ENCODE measurements at regions not wholly inside any gene's neighbourhood (a gene's known extent, or its start where the extent isn't known, plus 50 kb on each side); places are given as distances from the start of the nearest gene placed in this dataset.
A peak's percentile ranks its signal among the peaks of the same experiment; 100 is the strongest.

DNA sequence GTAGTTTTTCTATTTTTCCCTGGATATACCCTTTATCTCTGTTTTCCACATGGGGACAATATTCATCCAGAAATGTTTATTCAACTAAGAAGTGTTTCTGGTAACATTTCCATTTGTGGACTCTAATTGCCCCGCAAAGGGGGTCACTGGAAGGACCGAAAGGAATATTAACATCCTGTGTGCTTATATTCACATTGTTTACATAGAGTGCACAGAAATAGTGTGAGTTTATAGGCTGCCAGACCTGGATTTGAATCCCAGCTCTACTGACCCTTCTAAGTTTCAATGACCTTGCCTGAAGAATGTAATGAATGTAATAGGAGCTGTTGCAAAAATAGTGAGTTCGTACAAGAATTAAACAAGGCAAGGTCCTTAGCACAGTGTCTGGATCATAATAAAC, 152.9 kb upstream of the NCKAP5 start:
- DNase-seq: no peak

- DNase-seq: no peak
Measured at GRCh38 chr2:133723133-133723532, 154.9 kb upstream of the NCKAP5 start.

DNA sequence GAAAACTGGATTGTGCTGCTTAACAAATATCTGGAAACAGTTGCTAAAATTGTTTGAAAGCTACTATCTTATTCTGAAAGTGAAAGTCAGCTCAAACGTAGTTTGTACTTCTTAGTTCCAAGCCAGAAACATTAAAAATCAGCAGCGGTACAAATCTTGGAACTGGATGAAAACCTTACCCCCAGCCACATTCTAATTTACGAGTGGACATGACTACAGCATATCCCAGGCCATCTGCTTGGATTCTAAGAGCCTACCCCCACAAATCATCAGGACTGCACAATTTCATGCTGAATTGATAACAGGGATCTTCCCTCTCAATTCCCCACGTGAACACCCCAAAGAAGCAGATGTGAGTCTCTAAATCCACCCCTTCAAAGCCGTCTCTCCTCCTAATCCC, 158.7 kb upstream of the NCKAP5 start:
- DNase-seq: no peak

DNA sequence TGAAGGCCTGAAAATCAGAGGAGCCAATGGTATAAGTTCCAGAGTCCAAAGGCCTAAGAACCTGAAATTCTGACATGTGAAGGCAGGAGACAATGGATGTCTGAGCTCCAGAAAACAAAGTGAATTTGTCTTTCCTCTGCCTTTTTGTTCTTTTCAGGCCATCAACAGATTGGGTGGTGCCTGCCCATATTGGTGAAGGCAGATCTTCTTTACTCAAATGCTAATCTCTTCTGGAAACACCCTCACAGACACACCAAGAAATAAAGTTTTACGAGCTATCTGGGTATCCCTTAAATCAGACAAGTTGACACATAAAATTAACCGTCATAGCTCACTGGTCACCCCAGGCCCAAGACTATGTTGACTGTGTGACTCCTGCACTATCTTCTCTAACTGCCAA, 163.8 kb upstream of the NCKAP5 start:
- no peak for DNase-seq

DNA sequence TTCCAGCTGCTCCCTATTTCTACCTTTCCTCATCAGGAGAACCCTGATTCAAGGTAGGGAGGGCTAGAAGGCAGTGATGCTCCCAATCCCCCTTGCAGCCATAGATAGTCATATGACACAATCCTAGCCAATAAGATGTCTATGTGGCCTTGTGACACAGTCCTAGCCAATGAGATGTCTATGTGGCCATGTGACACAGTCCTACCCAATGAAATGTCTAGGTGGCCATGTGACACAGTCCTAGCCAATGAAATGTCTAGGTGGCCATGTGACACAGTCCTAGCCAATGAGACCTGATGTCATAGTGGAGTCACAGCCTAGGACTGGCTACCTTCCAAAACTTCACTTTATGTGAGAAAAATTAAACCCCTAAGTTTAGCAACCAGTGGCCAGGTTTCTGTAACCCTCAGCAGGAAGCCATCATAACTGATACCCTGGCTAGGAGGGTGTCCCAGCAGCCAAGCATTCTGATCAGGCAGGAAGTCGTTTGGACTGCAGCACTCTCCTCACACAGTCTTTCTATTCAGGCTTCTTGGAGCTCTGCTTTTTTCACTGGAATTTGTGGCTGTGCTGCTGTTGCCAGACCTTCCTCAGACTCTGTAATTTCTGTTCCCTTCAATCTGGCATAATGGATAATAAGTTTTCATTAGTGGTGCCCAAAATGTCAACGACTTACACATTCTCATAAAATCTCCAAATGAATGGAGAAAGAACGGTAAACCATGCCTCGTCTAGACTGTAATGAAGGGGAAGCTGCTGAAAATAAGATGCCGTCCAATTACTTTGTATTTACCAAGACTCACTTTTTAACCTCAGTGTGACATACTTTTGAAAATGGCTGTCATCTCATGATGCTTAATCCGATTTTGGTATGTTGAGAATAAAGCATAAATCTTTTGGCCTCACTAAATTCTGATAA, 165.0 kb upstream of the NCKAP5 start:
- DNase-seq: no peak

DNA sequence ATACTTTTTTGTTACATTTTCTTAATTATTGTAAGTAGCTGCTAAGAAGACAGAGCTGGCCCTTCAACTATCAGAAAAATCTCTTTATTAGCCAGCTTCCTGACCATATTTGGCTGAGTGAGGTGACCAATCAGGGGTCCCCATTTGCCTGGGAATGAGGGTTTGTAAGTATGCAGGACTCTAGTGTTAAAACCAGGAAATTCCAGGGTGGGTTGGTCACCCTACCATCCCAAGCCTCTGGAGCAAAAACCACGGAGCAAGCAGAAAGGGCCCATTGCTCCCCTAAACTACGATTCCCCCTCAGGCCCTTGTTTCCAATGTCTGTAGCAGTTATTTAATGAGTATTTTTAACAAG, 165.6 kb upstream of the NCKAP5 start:
- DNase-seq: no peak

- no peak for DNase-seq
Measured at GRCh38 chr2:133734716-133735495, 166.6 kb upstream of the NCKAP5 start.

- DNase-seq: no peak
Measured at GRCh38 chr2:133736674-133737073, 168.4 kb upstream of the NCKAP5 start.

GRCh38 chr2:133737242-133737993, 169.2 kb upstream of the NCKAP5 start:
- no peak for DNase-seq

DNA sequence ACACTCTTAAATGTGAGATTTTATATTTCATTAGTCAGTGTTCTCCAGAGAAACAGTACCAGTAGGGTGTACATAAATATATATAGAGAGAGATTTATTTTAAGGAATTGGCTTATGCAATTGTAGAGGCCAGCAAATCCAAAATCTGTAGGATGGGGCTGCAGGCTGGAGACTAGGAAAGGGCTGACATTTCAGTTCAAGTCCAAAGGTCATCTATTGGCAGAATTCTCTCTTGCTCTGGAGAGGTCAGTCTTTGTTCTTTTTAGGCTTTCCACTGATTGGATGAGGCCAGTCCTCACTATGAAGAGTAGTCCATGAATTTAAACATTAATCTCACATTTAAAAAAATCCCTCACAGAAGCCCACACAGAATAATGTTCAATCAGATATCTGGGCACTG, 170.8 kb upstream of the NCKAP5 start:
- no peak for DNase-seq

DNA sequence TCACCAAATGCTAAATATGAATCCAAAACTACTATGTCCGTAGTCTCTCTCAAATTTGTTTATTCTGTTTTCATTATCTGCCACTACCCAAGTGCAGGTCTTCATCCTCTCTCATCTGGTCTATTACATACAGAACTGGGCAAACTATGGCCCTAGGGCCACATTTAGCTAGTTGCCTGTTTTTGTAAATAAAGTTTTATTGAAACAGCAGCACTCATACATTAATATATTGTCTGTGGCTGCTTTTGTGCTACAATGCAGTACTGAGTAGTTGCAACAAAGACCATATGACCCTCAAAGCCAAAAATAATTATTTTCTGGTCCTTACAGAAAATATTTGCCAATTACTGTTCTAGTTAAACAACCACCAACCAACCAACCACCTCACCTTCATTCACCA, 172.2 kb upstream of the NCKAP5 start:
- DNase-seq: no peak

GRCh38 chr2:133748007-133748700, 179.9 kb upstream of the NCKAP5 start:
- no peak for DNase-seq

GRCh38 chr2:133753665-133754064, 185.4 kb upstream of the NCKAP5 start:
- peak; percentile 3 for DNase-seq

GRCh38 chr2:133755480-133756300, 187.4 kb upstream of the NCKAP5 start:
- no peak for DNase-seq

DNA sequence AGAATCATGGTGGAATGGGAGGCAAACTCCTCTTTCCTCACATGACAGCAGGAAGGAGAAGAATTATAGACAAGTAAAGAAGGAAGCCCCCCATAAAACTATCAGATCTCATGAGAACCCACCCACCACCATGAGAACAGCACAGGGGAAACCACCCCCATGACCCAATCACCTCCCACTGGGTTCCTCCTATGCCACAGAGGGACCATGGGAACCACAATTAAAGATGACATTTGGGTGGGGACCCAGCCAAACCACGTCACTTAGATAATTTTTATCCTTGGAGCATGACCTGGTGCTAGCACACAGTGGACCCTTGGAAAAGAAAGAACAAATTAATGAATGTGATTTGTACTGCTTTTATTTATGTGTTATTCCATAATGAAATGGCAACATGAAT, 188.6 kb upstream of the NCKAP5 start:
- DNase-seq: no peak

DNA sequence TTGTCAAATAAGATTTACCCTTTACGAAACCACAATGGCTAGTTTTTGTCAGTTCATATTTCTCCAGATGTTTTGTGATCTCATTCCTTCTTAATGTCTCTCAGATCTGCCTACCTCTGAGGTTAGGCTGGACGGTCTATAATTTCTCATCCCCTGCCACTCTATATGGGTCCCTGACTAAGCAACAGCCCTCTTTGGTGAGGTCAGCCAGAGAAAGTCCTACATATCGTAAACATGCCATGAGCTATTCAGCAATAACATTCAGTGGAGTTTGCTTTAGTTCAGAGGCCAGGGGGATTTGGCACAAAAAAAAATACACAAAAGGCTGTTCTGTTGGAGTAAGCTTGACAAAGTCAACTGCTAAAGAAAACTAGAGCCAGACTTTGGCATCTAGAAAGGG, 192.1 kb upstream of the NCKAP5 start:
- no peak for DNase-seq

DNA sequence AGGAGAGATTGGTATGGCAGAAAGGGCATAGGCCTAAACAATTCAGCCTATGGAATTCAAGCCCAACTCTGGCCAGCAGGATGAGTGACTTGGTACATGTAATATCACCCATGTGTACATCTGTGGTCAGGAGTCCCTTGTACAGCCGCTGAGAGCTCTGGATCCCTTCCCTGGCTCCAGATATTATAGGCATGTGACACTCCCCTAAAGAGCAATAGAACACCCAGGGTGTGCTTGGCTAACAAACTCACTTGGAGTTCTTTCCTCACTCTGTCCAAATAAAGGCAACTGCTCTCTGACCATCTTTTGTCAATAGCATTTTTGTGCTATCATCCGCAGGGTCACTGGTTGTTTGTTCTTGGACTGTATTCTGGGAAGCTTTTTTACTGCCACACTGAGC, 197.4 kb upstream of the NCKAP5 start:
- no peak for DNase-seq

DNA sequence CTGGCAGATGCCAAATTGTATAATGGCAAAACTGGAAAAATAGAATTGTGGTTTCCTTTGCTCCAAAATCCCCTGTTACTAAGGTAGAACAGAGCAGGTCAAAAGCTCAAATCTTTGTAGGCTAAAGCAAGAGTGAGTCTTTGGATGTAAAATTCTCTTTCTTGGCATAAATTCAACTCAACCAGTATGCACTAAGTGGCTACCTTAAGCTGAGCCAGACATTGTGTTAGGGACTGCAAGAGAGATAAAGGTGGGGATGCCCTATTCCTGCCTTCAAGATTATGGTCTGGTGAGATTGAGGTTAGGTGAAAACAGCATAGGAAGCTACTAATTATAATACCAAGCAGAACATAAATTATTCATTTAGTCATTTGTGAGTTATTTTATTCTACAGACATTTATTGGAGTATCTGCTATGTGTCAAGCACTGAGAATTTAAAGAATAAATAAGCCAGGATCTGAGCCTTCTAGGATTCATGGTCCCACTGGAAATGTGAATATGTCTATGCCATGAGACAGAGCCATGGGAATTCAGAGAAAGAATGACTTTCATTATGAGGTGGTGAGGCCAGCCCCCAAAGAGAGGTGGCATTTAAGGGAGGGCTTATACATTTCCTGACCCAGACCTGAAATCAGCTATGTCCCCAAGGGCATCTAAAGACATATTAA, 198.0 kb upstream of the NCKAP5 start:
- DNase-seq: no peak

- no peak for DNase-seq
Measured at GRCh38 chr2:133768256-133768655, 200.0 kb upstream of the NCKAP5 start.

GRCh38 chr2:133768658-133769435, 200.6 kb upstream of the NCKAP5 start:
- no peak for DNase-seq
